WTC11 (cell line): ENCODE measurements at regions not wholly inside any gene's neighbourhood (a gene's known extent, or its start where the extent isn't known, plus 50 kb on each side); places are given as distances from the start of the nearest gene placed in this dataset.

Experiments
- ATF3 ChIP-seq: sonication (generic); formaldehyde crosslinking; conservative IDR thresholded peaks from 2 replicates; pipeline ENCODE4 v1.8.1; 2022; ENCODE audit warnings: mild to moderate bottlenecking, missing genetic modification reagents
- CTCF ChIP-seq: fragments of 200-600 bp; IDR thresholded peaks from 2 replicates; pipeline ENCODE4 v1.8.0; 2022; ENCODE audit warnings: antibody characterized with exemption
- E2F5 ChIP-seq: sonication (generic); formaldehyde crosslinking; IDR thresholded peaks from 2 replicates; pipeline ENCODE4 v1.8.1; 2022; ENCODE audit warnings: mild to moderate bottlenecking, moderate library complexity, missing genetic modification reagents
- ZNF232 ChIP-seq: sonication (generic); formaldehyde crosslinking; IDR thresholded peaks from 2 replicates; pipeline ENCODE4 v1.8.0; 2022; ENCODE audit warnings: mild to moderate bottlenecking, missing genetic modification reagents
- ZNF416 ChIP-seq: fragments of 250-450 bp; sonication (Bioruptor Pico); IDR thresholded peaks from 2 replicates; pipeline ENCODE4 v1.9.0; 2021; ENCODE audit warnings: mild to moderate bottlenecking, inconsistent platforms
- ZNF423 ChIP-seq: fragments of 250-450 bp; sonication (Bioruptor Pico); IDR thresholded peaks from 2 replicates; pipeline ENCODE4 v2.1.2; 2022; ENCODE audit warnings: mild to moderate bottlenecking, moderate library complexity
- TF ChIP-seq, protein P1 (sequence below): sonication (generic); formaldehyde crosslinking; IDR thresholded peaks from 2 replicates; pipeline ENCODE4 v1.8.0; 2022; ENCODE audit warnings: mild to moderate bottlenecking, missing genetic modification reagents

GRCh38 chr15:29377161-29377560 is 107.5 kb upstream of the NSMCE3 start:
- TF ChIP-seq CTCF (no peak), E2F5 (CRISPR knock-in tag) (no peak), ZNF423 (CRISPR knock-in tag) (no peak), ATF3 (CRISPR knock-in tag) (no peak), ZNF416 (no peak), ZNF232 (CRISPR knock-in tag) (no peak)
- TF ChIP-seq, protein P1, sequence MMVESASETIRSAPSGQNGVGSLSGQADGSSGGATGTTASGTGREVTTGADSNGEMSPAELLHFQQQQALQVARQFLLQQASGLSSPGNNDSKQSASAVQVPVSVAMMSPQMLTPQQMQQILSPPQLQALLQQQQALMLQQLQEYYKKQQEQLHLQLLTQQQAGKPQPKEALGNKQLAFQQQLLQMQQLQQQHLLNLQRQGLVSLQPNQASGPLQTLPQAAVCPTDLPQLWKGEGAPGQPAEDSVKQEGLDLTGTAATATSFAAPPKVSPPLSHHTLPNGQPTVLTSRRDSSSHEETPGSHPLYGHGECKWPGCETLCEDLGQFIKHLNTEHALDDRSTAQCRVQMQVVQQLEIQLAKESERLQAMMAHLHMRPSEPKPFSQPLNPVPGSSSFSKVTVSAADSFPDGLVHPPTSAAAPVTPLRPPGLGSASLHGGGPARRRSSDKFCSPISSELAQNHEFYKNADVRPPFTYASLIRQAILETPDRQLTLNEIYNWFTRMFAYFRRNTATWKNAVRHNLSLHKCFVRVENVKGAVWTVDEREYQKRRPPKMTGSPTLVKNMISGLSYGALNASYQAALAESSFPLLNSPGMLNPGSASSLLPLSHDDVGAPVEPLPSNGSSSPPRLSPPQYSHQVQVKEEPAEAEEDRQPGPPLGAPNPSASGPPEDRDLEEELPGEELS (CRISPR knock-in tag): no peak
